ENCODE measurements at regions not wholly inside any gene's neighbourhood (a gene's known extent, or its start where the extent isn't known, plus 50 kb on each side); places are given as distances from the start of the nearest gene placed in this dataset.

GRCh38 chr15:47918877-47919276 lies 201.6 kb downstream of the SEMA6D start:
- no peak overlapping the region for H3K4me3 ChIP-seq (ENCODE audit: low read depth, low read length)
- TF ChIP-seq CTCF (conservative IDR thresholded peaks at IDR 0.05; ENCODE audit: low read depth, low read length) = no peak
- DNase-seq (ENCODE audit: low read depth) = no peak

GRCh38 chr15:47924381-47924780 lies 196.4 kb upstream of the SLC24A5 start:
- no peak for TF ChIP-seq CTCF (conservative IDR thresholded peaks at IDR 0.05; ENCODE audit: low read depth, low read length)
- no peak overlapping the region for H3K4me3 ChIP-seq (ENCODE audit: low read depth, low read length)
- DNase-seq (ENCODE audit: low read depth) = no peak

- TF ChIP-seq CTCF (conservative IDR thresholded peaks at IDR 0.05; ENCODE audit: low read depth, low read length) = no peak
- H3K4me3 ChIP-seq (ENCODE audit: low read depth, low read length) = no peak overlapping the region
- DNase-seq (ENCODE audit: low read depth) = no peak
Observed at GRCh38 chr15:47929138-47929803, 191.5 kb upstream of the SLC24A5 start.

- DNase-seq (ENCODE audit: low read depth) = no peak
- no peak for TF ChIP-seq CTCF (conservative IDR thresholded peaks at IDR 0.05; ENCODE audit: low read depth, low read length)
- no peak overlapping the region for H3K4me3 ChIP-seq (ENCODE audit: low read depth, low read length)
Observed at GRCh38 chr15:47932261-47932660, 188.5 kb upstream of the SLC24A5 start.

- no peak overlapping the region for H3K4me3 ChIP-seq (ENCODE audit: low read depth, low read length)
- no peak for TF ChIP-seq CTCF (conservative IDR thresholded peaks at IDR 0.05; ENCODE audit: low read depth, low read length)
- no peak for DNase-seq (ENCODE audit: low read depth)
Observed at GRCh38 chr15:47932951-47933641, 187.7 kb upstream of the SLC24A5 start.

- no peak for TF ChIP-seq CTCF (conservative IDR thresholded peaks at IDR 0.05; ENCODE audit: low read depth, low read length)
- no peak for DNase-seq (ENCODE audit: low read depth)
- no peak overlapping the region for H3K4me3 ChIP-seq (ENCODE audit: low read depth, low read length)
Observed at GRCh38 chr15:47933865-47934264, 186.9 kb upstream of the SLC24A5 start.

GRCh38 chr15:47934342-47934741 lies 186.4 kb upstream of the SLC24A5 start:
- TF ChIP-seq CTCF (conservative IDR thresholded peaks at IDR 0.05; ENCODE audit: low read depth, low read length) = no peak
- no peak for DNase-seq (ENCODE audit: low read depth)
- no peak overlapping the region for H3K4me3 ChIP-seq (ENCODE audit: low read depth, low read length)

Data from choroid plexus epithelial cell (primary cell).